GM21619 (cell line): ENCODE measurements at regions not wholly inside any gene's neighbourhood (a gene's known extent, or its start where the extent isn't known, plus 50 kb on each side); places are given as distances from the start of the nearest gene placed in this dataset.
"Not testable (repeated sequence)": the region's sequence is repeated elsewhere in the genome, so short reads cannot be mapped to it uniquely, and the experiment has no call there.

Experiments used
- ATAC-seq: cut with Tn5 transposase; IDR thresholded peaks from one replicate; pipeline ENCODE4 v1.9.1; 2021; ENCODE audit not compliant: unreplicated experiment

DNA sequence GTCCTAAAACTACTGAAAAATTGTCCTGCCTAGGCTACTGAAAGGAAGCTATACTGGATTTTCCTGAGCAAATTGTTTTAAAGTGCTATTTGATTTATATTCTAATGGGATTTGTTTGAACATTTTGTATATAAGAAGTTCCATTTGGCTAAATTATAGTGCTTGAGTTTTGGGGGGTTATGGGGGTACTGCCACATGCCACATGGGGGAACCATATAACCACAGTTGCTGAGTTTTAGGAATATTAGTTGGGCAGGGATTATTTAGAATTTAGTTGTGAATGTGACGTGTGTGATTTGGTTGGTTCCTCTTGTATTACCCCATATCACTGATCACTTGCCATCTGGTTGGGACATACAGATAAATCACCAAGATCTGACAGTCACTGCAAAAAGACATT lies 224.5 kb upstream of the TAPT1 start:
- no peak for ATAC-seq

DNA sequence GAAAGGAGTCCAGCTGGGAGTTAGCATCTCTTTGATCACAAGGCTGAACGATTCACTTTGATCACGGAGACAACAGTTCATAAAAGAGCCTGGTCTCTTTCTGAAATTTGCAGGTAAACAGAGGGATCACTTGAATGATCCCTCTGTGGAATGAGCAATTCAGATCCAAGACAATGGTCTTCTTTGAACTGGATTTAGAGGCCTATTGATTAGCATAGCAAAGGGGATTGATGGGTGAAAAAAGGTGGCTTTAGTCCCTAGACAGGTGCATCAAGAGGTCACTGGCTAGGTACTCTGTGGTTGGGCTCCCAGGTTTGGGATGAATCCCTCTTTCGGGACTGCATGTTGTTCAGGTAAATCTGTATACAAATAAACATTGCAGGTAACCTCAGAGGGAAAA lies 223.8 kb upstream of the TAPT1 start:
- no peak for ATAC-seq

DNA sequence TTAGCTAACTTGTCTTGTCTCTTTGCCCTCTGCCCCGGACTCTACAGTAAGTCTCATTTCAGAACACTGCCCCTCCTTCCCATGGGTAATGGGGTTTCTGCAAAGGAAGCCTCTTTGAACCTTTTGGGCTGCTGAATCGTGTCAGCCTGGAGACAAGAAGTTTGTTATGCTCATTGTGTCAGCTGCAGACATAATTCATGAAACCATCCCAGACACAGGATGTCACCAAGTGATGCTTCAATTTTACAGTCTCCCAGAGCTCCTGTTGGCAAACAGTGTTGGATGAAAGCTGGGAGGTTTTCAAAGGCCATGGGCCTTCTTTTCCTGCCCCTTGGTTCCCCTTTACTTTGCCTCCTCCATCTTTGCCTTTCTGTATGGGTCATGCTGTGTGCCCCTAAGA lies 223.1 kb upstream of the TAPT1 start:
- no peak for ATAC-seq

DNA sequence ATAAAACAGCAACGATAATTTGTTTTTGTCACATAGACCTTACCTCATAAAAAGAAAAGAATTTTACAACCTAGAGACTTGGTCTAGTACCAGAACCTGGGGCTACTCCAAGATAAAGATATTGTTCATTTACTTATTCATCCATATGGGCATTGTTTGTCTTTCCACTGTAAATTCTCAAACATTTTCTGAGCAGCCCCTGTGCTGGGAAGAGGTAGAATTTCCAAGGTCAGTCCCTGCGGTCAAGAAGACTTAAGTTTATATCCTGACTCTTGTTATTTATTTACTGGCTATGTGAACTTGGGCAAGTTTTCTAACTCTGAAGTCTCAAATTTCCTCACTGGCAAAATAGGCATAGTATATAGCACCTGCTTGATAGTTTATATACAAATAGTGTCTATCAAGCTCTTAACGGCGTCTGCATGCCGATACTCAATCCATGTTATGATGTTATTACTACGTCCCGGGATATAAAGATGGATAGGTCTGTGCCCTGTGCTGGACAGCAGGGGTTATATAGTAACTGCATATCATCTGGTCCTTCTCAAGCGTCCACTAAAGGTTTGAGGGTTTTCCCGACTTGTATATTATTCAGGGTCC lies 222.1 kb upstream of the TAPT1 start:
- no peak for ATAC-seq

DNA sequence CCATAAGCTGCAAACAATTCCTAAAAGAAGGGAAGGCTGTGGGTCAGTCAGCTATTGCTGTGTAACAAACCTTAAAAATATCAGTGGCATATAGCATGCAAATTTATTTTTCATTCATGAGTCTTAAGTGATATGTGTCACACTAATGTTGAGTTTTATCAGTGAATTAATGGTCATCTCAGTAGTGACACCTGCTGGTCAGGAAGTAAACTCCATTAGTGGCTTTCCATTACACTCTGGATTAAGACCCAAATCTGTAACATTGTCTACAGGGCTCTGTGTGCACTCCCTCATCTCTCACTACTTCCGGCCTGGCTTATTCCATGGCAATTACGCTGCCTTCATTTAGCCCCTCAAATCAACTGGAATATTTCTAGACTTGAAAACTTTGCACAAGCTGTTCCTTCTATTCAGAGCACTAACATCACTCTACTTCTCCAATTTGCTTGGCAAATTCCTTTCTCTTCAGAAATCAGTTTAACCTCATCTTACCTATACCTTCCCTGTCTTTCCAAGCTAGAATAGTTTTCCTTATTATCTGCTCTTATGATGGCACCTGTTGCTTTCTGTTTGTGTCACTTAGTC lies 217.3 kb upstream of the TAPT1 start:
- peak; percentile 82 for ATAC-seq

DNA sequence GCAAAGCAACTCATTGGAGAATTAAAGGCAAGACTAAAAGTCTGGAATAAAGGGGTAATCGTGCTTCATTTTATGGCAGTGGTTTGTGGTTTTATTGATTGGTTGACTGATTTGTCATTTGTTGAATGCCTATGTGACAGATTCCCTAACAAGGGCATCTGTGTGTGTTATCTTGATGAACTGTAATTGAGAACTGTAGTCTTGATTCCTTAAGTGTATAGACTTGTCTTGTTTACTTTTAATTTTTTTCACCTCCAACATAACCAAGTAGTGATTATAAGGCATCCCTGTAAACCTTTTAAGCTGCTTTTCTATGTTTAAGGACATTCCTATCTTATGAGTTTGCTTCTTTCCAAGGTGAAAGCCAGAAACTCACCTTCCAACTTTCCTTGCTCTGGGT lies 216.0 kb upstream of the TAPT1 start:
- no peak for ATAC-seq

DNA sequence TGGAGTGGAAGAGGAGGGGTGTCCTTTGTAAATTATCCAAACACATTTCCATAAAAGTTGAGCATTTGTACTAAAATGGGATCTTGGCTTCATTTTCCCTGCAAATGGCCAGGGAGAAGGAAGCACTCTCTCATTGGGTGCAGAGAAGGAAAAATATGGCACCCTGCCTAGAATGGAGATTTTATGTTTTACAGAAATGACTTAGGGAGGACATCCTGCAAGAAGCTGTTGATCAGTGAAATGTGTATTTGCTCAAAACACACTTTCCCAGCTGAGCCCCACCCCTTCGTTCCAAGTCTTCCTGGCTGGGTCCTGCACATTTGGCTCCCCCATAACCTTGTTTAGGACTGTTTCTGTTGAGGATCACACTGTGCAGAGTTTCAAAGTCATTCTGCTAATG lies 213.5 kb upstream of the TAPT1 start:
- ATAC-seq: no peak

DNA sequence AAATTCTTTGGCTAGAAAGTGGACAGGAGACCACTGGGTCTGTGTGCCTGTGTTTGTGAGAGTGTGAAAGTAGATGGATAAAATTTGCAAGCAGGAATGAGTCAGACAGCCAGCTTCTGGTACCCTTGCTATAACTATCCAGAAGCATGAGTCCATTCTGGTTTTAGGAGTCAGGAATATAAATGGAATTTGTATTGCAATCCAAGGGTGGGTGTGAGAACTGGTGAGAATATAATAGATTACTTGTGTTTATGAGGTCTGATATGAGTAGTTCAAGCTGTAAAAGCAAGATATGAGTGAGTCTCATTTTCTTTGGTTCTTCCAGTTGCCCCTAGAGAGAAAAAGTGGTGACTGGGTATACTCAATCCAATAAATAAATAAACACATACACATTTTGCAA lies 212.7 kb upstream of the TAPT1 start:
- ATAC-seq: no peak

DNA sequence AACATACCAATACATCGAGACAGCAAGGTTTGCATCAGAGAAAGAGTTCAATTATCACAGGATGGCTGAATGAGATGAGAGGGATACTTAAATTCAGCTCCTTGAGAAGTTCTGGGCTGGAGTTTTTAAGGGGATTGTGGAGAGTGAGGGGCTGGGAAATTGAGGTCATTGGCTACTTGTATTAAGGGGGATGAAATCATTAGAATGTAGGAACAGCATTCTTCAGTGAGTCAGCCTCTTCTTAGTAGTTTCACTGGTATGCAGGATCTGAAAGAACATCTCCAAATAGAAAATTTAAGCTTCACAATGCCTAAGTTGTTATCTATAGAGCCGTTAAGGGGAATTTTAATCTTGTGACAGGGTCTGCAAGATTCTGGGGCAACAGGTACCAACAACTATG lies 211.6 kb upstream of the TAPT1 start:
- ATAC-seq: no peak

DNA sequence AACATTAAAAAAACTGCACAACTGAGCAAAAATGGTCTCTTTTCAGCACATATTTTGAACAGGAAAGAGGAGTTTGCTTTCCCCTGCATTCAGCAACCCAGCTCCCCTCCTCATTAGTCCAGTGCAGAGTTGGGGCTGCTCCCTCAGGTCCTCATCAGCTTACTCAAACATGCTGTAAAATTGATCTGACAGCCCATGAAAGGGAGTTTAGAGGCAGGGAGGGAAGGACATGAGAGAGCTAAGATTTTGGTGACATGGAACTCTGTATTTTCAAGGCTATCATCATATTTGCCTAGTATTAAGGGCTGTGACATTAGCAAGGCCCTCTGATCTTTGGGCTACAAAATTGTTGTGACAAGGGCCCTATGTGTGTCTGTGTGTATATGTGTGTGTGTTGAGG lies 205.6 kb upstream of the TAPT1 start:
- no peak for ATAC-seq

DNA sequence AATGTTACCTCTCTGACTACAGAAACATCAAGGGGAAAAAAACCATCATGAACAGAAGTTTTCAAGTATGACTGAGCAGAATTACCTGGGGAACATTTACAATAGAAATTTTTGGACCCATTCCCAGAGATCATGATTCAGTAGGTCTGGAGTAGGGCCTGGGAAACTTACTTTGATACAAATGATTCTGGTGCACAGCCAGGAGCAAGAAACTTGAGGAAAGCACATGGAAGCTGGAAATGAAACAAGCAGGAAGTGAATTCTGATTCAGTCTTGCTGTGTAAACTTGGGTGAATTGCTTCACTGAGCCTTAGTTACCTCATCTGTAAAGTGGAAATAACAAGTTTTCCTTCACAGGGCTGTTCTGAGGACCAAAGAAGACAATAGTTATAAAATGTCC lies 192.5 kb upstream of the TAPT1 start:
- ATAC-seq: no peak

DNA sequence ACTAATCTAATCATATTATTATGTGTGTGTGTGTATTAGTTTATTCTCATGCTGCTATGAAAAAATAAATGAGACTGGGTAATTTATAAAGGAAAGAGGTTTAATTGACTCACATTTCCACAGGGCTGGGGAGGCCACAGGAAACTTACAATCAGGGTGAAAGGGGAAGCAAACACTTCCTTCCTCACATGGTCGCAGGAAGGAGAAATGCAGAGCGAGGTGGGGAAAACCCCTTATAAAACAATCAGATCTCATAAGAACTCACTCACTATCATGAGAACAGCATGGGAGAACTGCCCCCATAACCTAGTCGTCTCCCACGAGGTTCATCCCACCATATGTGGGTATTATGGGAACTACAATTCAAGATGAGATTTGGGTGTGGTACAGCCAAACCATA lies 190.9 kb upstream of the TAPT1 start:
- no peak for ATAC-seq

DNA sequence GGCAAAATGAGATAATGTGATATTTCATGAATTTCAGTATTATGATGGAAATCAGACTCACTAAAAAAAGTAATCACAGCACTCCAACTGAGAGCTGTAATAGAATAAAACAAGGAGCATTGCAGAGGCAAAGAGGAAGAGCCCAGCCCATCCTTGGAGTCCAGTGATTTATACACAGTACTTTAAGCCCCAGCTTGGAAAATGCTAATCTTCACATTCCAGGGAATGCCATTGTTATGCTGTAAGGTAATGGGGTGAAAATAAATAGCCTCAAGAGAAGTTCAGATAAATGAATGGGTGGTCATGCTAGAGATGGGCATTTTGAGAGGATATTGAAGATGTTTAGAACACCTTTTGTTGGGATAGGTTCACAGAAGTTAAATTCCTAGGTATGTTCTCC lies 190.3 kb upstream of the TAPT1 start:
- ATAC-seq: no peak

DNA sequence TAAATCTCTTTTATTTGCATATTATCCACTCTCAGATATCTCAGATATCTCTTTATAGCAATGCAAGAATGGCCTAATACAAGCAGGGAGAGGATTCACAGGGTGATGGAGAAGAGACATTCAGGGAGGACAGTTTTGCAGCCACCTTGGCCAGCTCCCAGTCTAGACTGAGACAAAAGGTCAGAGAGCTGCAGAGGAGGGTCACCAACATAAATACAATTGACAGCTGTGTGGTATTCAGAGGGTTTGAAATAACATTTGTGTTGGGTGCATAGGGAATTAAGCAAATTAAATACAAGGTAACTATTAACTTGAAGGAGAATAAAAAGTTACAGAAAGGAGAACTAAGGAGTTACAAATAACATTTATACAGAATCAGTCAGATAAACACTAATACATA lies 189.5 kb upstream of the TAPT1 start:
- no peak for ATAC-seq

DNA sequence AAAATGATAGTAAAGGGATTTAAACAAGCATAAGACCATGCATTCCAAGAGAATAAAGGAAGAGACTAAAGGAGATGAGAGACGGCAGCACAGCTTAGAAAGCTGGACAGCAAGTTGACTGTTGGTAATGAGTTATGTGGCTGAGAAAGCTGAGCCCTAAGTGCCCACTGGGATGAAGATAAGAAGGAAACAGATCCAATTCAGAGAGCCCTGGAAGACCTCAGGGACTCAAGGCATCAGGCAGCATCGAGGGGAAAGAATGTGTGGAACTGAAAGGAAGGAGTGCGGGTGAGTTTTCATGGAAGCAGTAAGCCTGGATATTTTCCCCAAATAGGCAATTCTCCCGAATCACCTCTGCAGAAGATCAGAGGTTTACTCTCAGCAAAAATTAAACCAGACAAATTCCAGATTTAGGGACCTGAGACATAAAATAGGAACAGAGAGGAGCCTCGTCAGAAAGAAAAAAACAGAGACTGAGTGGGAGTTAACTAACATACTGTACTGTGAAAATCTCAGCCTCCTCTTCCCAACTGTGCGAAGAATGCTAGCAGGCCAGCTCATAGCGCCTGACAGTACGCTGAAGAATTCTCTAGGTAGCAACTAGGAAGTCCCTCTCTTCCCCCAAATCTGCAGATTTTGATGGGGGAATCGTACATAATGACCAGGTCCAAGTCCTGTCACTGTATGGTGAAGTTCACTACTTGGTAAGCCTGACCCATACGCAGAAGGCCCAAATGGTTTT lies 187.7 kb upstream of the TAPT1 start:
- no peak for ATAC-seq

DNA sequence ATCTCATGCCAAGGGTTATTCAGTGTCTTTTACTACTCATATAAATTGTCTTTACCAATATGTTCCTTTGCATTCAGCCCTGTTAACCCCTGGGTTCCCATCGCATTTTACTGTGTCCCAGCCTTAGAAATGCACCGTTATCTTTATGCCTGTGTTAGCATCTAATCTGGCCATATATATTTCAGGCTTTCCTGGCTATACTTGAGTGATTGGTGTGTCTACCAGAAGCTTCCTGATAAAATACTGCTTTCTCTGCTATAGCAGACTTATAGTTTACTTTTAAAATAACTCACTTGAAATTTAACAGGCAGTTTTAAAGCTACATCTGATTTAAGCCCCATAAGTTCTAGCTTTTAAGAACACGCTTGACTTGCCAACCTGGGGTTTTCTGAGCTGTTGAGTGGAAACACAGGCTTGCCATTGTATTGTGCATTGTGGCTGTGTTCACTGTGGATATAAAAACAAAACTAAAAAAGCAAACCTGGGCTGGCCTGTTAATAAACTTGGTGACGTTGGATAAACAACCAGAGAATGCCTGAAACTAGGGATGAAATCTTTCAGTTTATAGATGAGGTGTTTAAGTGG lies 185.3 kb upstream of the TAPT1 start:
- no peak for ATAC-seq

DNA sequence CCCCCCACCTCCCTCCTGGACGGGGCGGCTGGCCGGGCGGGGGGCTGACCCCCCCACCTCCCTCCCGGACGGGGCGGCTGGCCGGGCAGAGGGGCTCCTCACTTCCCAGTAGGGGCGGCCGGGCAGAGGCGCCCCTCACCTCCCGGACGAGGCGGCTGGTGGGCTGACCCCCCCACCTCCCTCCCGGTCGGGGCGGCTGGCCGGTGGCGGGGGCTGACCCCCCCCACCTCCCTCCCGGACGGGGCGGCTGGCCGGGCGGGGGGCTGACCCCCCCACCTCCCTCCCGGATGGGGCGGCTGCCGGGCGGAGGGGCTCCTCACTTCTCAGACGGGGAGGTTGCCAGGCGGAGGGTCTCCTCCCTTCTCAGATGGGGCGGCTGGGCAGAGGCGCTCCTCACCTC lies 166.9 kb upstream of the TAPT1 start:
- ATAC-seq: not testable (repeated sequence)

DNA sequence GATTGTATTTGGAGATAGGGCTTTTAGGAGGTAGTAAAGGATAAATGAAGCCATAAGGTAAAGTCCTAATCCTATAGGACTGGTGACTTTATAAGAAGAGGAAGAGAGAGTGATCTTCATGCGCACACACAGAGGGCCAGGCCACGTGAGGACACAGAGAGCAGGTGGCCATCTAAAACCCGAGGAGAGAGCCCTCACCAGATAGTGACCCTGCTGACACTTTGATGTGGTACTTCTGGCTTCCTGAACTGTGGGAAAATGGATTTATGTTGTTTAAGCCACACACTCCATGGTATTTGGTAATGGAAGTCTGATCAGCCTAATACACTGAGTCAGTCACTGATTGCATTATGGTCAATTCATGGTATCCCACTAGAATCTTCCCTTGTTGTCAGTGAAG lies 164.9 kb upstream of the TAPT1 start:
- ATAC-seq: no peak

DNA sequence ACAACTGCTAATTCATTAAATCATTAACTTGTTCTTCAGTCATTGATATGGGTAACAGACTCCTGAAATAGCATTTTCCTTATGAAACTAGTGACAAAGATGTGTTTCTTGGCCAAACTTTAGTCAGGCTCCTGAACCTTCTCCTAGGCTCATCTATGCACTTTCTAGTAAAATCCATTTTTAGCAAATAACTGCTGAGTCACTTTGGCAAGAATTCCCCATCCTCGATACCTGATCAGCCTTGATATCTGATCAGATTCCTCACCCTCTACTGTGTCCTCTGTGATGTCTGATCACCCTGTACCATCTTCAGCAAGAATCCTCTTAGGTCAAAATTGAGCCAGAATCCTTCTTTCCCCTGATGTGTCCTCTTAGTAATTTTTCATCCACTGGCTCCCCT lies 161.2 kb upstream of the TAPT1 start:
- ATAC-seq: no peak

DNA sequence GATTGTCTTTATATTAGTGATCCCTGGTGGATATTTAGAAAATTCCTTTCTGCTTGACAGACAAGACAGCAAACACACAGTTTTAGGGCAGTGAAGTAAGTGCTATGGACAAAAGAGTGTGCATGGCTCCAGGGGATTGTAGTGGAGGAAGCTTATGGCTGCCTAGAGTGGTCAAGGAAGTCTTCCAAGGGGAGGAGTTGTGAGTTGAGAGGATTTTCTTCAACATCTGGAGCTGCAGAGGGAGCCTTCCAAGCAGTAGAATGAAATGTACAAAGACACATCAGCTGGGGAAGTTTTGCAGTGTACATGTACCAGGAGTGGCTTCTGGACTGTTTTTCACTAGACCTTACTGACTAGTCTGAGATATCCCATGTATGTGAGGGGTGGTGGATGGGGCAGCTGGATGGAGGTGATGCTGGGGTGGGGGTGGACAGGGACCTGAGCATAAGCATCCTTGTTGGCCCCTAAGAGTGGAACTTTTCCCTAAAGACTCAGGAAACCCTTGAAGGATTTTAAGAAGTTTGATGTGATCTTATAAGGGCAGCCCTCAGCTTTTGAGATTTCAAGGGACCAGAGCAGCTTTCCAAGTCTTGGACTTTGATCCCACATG lies 160.5 kb upstream of the TAPT1 start:
- ATAC-seq: no peak

DNA sequence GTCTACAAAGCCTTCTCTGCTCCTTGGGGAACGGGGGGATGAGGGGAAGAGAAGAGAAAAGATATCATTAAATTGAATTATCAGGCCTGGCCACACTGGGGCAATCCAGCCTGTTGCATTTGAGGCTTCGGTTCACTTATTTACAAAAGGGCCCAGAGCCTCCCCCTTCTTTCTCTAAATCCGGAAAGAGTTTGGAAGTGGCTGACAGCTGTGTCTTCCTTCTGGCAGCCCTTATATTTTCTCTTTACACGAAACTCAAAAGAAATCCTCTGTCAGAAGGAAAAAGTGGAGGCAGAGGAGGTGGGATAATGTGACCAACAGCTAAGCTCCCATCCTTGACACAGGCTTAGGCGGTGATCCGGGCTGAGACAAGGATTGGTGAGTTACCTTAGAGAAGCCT lies 158.3 kb upstream of the TAPT1 start:
- ATAC-seq: no peak

DNA sequence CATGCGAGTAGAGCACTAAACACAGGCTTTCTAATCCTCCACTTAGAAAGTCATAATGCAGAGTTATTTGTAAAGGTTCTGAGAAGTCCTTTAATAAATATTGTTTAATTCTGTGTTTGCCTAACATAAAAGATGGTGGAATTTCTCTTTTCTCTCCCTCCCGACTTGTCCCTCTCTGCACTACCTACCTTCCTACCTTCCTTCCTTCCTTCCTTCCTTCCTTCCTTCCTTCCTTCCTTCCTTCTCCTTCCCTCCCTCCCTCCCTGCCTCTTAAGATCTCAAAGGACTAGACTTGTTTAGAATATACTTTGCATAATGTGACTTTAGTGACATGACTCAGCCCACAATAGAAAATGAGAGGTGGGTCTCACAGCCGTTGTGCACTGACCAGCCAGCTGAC lies 156.3 kb upstream of the TAPT1 start:
- no peak for ATAC-seq
